BLaER1 (cell line): ENCODE measurements at regions not wholly inside any gene's neighbourhood (a gene's known extent, or its start where the extent isn't known, plus 50 kb on each side); places are given as distances from the start of the nearest gene placed in this dataset.

Experiments used
- H3K27ac ChIP-seq: shearing (Covaris generic); formaldehyde crosslinking; 2 replicates; pipeline ENCODE4 v1.8.1; 2022
- H3K27me3 ChIP-seq: shearing (Covaris generic); formaldehyde crosslinking; 2 replicates; pipeline ENCODE4 v1.8.1; 2022
- H3K36me3 ChIP-seq: shearing (Covaris generic); formaldehyde crosslinking; 2 replicates; pipeline ENCODE4 v1.8.1; 2022
- H3K4me1 ChIP-seq: shearing (Covaris generic); formaldehyde crosslinking; 2 replicates; pipeline ENCODE4 v1.8.1; 2022
- H3K4me2 ChIP-seq: shearing (Covaris generic); formaldehyde crosslinking; 2 replicates; pipeline ENCODE4 v1.8.1; 2022
- H3K4me3 ChIP-seq: shearing (Covaris generic); formaldehyde crosslinking; 2 replicates; pipeline ENCODE4 v1.8.1; 2022
- H3K9ac ChIP-seq: shearing (Covaris generic); formaldehyde crosslinking; 2 replicates; pipeline ENCODE4 v1.8.1; 2022
- H3K9me3 ChIP-seq: shearing (Covaris generic); formaldehyde crosslinking; 2 replicates; pipeline ENCODE4 v1.8.1; 2022
- H4K20me1 ChIP-seq: shearing (Covaris generic); formaldehyde crosslinking; 2 replicates; pipeline ENCODE4 v1.8.1; 2022
- Cebpa-rat ChIP-seq: shearing (Covaris generic); IDR thresholded peaks from 2 replicates; pipeline ENCODE4 v1.8.1; 2022

DNA sequence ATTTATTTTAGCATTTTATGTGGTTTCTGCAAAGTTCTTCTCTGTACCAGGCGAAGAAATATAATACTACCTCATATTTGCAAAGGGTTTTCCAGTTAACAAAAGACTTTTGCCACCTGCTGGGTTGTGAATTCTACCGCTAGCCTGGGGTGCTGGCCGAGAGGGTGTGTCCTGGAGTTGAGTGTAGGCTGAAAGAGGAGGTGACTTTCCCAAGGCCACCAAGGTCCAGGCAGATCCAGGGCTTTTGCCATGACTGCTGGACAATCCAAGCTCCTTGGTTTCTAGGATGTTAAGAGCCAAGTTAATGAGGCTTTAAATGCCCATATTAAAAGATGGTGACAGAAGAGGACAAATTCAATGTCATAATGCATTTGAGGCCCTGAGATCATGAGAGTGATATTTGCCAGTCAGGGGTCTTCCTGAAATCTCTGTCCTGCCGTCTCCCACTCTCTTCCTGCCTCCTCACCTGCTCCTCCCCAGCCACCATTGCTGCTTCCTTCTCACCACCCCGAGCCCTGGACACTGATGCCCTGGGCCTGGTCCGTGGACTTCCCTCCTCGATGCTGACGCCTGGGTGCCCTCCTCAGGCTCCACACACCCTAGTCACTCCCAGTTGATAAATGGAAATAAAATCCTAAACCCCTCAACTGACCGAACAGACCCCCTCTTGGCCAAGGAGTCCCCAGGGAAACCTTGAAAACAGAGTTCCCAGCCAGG is 825.6 kb downstream of the TBC1D22A start:
- no peak overlapping the region for H3K9ac ChIP-seq
- H3K4me3 ChIP-seq, result no peak overlapping the region
- no peaks in the 10 kb centered on the region for H3K4me1 ChIP-seq
- H3K27me3 ChIP-seq, result no peaks in the 10 kb centered on the region
- no peak overlapping the region for H3K27ac ChIP-seq
- TF ChIP-seq Cebpa-rat, result no peak
- H4K20me1 ChIP-seq, result no peaks in the 10 kb centered on the region
- peaks cover 31% of the 10 kb centered on the region for H3K9me3 ChIP-seq
- no peak overlapping the region for H3K4me2 ChIP-seq
- H3K36me3 ChIP-seq, result no peaks in the 10 kb centered on the region

DNA sequence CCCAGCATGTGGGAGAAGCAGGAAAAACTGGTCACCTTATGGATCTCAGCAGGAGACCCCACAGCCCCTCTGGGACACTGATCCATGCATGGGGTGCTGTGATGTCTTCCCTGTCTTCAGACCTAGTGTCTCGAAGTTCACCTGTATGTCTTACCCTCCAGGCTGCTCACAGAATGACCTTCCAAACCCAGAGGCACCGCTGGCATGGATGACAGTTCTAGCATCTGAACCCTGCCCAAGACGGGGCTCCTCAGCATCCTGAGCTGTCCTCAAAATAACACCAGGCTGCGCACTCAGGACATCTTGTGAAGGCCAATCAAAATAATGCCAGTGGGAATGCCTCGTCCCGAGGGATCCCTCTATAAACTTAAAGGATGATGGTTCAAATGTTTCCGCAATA is 824.9 kb downstream of the TBC1D22A start:
- Histone ChIP-seq H3K36me3 (no peaks in the 10 kb centered on the region), H3K9me3 (peaks cover 37% of the 10 kb centered on the region), H3K4me1 (no peaks in the 10 kb centered on the region), H3K4me2 (no peak overlapping the region), H3K4me3 (no peak overlapping the region), H3K27me3 (no peaks in the 10 kb centered on the region), H3K27ac (no peak overlapping the region), H3K9ac (no peak overlapping the region), H4K20me1 (no peaks in the 10 kb centered on the region)
- no peak for TF ChIP-seq Cebpa-rat

DNA sequence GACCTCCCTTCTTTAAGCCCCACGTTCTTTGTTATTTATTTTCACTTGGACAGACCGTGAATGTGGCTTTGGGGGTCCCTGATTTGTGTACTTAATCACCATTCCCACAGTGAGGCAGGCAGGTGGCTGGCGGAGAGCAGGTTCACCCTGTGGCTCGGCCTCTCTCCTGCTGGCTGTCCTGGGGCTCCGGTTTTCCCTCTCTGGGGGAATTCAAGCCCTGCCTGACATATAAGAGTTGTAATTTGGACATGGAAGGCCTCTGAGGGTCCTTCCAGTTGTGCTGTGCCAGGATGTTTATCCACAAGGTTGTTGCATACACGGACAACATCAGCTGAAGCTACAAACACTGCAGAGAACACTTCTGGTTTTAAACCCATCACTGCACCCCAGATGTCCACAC is 824.5 kb downstream of the TBC1D22A start:
- no peak for TF ChIP-seq Cebpa-rat
- Histone ChIP-seq H3K9me3 (peaks cover 39% of the 10 kb centered on the region), H4K20me1 (no peaks in the 10 kb centered on the region), H3K36me3 (no peaks in the 10 kb centered on the region), H3K4me1 (no peaks in the 10 kb centered on the region), H3K27me3 (no peaks in the 10 kb centered on the region), H3K27ac (no peak overlapping the region), H3K9ac (no peak overlapping the region), H3K4me3 (no peak overlapping the region), H3K4me2 (no peak overlapping the region)

DNA sequence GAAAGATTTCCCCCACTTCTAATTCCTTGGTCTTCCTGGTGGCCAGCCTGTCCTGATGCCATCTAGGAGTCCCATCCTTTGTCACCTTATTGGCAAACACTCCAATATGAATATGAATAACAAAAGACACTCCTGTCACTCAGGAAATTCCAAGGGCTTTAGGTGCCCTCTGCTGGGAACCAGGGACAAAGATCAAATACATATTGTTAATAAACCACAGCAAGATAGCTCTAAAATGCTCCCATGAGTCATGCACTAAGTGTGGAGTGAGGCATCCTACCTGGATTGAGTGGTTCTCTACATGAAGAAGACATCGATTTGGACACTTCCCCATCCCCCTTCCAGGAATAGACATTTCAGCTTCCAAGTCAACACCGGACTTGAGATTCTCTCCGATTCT is 823.6 kb downstream of the TBC1D22A start:
- Histone ChIP-seq H3K9me3 (peaks cover 44% of the 10 kb centered on the region), H3K36me3 (no peaks in the 10 kb centered on the region), H3K4me1 (no peaks in the 10 kb centered on the region), H3K27me3 (no peaks in the 10 kb centered on the region), H3K4me3 (no peak overlapping the region), H4K20me1 (no peaks in the 10 kb centered on the region), H3K4me2 (no peak overlapping the region), H3K27ac (no peak overlapping the region), H3K9ac (no peak overlapping the region)
- TF ChIP-seq Cebpa-rat, result no peak

DNA sequence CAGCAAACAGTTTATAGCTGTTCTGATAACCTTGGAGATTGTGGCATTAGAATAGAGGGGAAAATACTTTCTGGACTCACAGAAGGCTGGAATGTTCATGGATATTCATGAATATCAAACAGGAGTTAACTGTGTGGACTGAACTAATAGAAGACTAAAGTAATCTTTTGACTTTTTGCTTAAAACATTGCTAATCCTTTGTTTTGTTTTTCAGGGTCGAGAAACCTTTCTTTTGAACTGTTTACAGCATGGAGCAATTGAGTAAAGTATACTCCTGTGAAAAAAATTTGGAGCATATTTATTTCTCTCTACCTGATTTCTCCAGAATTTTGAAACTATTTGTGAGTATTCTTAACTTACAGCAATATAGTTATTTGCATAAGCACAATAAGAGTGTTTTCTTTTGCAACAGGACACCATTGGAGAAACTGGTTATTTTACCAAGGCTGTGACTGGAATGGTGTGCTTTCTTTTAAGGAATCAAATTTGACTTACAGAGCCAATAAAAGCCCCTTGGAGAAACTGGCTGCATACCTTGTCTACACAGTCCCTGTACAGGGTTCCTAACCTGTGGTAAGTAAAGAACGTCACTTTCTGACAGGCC is 821.6 kb downstream of the TBC1D22A start:
- H3K27me3 ChIP-seq, result no peaks in the 10 kb centered on the region
- H4K20me1 ChIP-seq, result no peaks in the 10 kb centered on the region
- no peak overlapping the region for H3K4me2 ChIP-seq
- peaks cover 44% of the 10 kb centered on the region for H3K9me3 ChIP-seq
- H3K27ac ChIP-seq, result no peak overlapping the region
- H3K36me3 ChIP-seq, result no peaks in the 10 kb centered on the region
- H3K4me3 ChIP-seq, result no peak overlapping the region
- H3K4me1 ChIP-seq, result no peaks in the 10 kb centered on the region
- H3K9ac ChIP-seq, result no peak overlapping the region
- no peak for TF ChIP-seq Cebpa-rat

DNA sequence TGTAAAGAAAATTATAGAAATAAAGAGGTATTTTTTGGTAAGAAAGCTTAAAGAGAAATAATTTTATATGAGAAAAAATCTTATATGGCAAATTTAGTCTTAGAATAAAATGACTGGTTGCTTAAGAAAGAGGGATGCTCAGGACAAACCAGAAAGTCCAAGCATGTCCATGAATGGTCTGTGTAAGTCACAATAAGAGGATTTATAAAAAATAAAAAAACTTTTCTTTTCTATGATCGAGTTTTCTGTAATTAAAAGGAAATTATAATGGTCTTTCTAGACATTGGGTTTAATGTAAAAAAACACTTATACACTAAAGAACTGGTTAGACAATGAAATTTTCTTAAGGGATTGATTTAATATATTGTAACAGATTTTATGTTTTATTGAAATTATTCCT is 819.6 kb downstream of the TBC1D22A start:
- Histone ChIP-seq H3K9ac (no peak overlapping the region), H3K4me2 (no peak overlapping the region), H4K20me1 (no peaks in the 10 kb centered on the region), H3K9me3 (peaks cover 44% of the 10 kb centered on the region), H3K27me3 (no peaks in the 10 kb centered on the region), H3K36me3 (no peaks in the 10 kb centered on the region), H3K4me1 (no peaks in the 10 kb centered on the region), H3K4me3 (no peak overlapping the region), H3K27ac (no peak overlapping the region)
- TF ChIP-seq Cebpa-rat, result no peak

DNA sequence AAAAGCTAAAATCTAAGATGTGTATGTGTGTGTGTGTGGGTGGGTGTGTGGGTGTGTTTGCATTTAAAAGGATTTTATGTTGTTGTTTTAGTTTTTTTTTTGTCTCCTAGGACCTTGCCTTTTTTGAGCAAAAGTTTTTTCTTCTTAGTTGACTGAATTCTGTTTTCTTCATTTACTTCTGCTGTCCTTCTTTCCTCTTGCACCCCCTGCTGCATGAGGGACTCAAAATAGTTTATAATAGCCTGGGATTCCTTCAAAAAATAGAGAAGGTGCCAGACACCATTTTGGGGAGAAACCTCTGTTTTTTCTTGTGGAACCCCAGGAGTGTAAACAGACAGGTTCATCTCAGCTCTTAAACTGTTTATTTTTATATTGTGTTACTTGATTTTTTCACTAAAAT is 817.7 kb downstream of the TBC1D22A start:
- TF ChIP-seq Cebpa-rat, result no peak
- Histone ChIP-seq H3K9ac (no peak overlapping the region), H3K36me3 (no peaks in the 10 kb centered on the region), H3K9me3 (peaks cover 33% of the 10 kb centered on the region), H4K20me1 (no peaks in the 10 kb centered on the region), H3K4me2 (no peak overlapping the region), H3K4me1 (no peaks in the 10 kb centered on the region), H3K4me3 (no peak overlapping the region), H3K27ac (no peak overlapping the region), H3K27me3 (no peaks in the 10 kb centered on the region)

DNA sequence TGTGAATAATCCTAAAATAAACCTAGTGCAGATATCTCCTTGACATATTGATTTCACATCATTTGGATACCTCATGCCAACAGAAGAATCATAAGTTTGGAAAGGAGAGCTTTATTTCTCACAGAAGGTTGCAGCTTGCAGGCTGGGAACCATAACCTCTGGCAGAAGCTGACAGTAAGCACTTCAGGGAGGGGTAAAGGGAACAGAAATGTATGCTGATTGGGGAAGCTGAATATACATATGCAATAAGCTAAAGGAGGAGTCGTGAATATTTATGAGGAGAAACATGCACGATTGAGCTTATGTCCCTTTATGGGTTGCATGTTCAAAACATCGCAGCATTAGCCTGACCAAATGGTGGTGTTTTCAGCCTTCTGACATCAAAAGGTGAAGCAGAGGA is 814.5 kb downstream of the TBC1D22A start:
- Histone ChIP-seq H3K4me3 (no peak overlapping the region), H3K9me3 (peaks cover 5% of the 10 kb centered on the region; the same call in 1 of the 2 replicates), H4K20me1 (no peaks in the 10 kb centered on the region)

DNA sequence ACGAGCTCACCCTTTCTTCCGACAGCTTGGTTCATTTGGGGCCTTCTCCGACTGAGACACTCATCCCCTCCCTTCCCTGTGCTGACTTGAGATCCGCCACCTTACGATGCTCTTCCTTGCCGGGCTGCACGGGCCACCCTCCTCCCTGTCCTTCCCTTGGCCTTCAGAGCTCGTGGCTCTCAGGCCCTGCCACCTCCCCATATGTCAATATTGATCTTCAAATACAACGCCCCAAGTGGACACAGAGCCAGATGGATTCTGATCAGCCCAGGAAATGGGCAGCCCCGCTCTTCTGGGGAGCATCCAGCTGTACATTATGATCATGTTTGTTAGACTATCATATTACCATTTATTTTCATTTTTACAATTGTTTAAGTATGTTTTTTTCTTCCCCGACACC is 812.8 kb downstream of the TBC1D22A start:
- Histone ChIP-seq H3K36me3 (no peaks in the 10 kb centered on the region), H3K4me1 (no peaks in the 10 kb centered on the region), H3K9me3 (no peaks in the 10 kb centered on the region), H3K4me3 (no peak overlapping the region), H3K27me3 (no peaks in the 10 kb centered on the region), H3K27ac (no peak overlapping the region), H3K4me2 (no peak overlapping the region), H3K9ac (no peak overlapping the region), H4K20me1 (no peaks in the 10 kb centered on the region)
- no peak for TF ChIP-seq Cebpa-rat

More for the DNA sequence above, 814.5 kb downstream of the TBC1D22A start:
- H3K4me2 ChIP-seq, result no peak overlapping the region
- H3K27me3 ChIP-seq, result no peaks in the 10 kb centered on the region
- H3K9ac ChIP-seq, result no peak overlapping the region
- no peaks in the 10 kb centered on the region for H3K36me3 ChIP-seq
- no peak overlapping the region for H3K27ac ChIP-seq
- no peak for TF ChIP-seq Cebpa-rat
- no peaks in the 10 kb centered on the region for H3K4me1 ChIP-seq

DNA sequence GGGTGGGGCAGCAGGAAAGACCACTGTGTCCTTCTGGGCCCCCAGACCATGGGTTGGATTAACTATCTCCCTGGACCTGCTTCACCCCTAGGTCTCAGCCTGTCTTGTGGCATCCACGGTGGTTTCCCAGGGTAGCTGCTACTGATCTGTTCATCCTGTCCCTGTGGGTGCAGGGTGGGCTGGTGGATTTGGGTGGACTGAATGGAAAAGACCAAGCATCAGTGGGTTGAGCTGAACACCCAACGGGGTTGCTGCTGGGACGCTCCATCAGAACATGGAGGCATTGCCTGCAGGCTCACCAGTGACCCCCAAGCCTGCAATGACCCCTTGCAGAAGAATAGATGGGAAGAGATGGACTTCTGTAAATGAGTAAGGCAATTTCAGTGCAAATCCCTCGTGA is 812.1 kb downstream of the TBC1D22A start:
- Histone ChIP-seq H3K27me3 (no peaks in the 10 kb centered on the region), H3K9me3 (no peaks in the 10 kb centered on the region), H3K4me3 (no peak overlapping the region), H3K27ac (no peak overlapping the region), H3K9ac (no peak overlapping the region), H3K4me2 (no peak overlapping the region), H3K36me3 (no peaks in the 10 kb centered on the region), H3K4me1 (no peaks in the 10 kb centered on the region), H4K20me1 (no peaks in the 10 kb centered on the region)
- no peak for TF ChIP-seq Cebpa-rat
